HG02885 (cell line): ENCODE measurements at regions not wholly inside any gene's neighbourhood (a gene's known extent, or its start where the extent isn't known, plus 50 kb on each side); places are given as distances from the start of the nearest gene placed in this dataset.
"Not testable (repeated sequence)": the region's sequence is repeated elsewhere in the genome, so short reads cannot be mapped to it uniquely, and the experiment has no call there.

Experiments used
- ATAC-seq: cut with Tn5 transposase; IDR thresholded peaks from one replicate; pipeline ENCODE4 v1.9.1; 2021; ENCODE audit warnings: mild to moderate bottlenecking; ENCODE audit not compliant: unreplicated experiment, poor library complexity

GRCh38 chr10:15921423-15921945, 61.2 kb upstream of the MINDY3 start:
- ATAC-seq: not testable (repeated sequence)

GRCh38 chr10:15931376-15931775, 71.1 kb upstream of the MINDY3 start:
- ATAC-seq: no peak

GRCh38 chr10:15939543-15939942, 79.2 kb upstream of the MINDY3 start:
- ATAC-seq: not testable (repeated sequence)

- ATAC-seq: no peak
Measured at GRCh38 chr10:15943426-15943825, 83.1 kb upstream of the MINDY3 start.

GRCh38 chr10:15954188-15954587, 93.9 kb upstream of the MINDY3 start:
- no peak for ATAC-seq

GRCh38 chr10:15960277-15960676, 100.0 kb upstream of the MINDY3 start:
- no peak for ATAC-seq

GRCh38 chr10:15972736-15973135, 112.4 kb upstream of the MINDY3 start:
- not testable (repeated sequence) for ATAC-seq

- ATAC-seq: no peak
Measured at GRCh38 chr10:15985690-15986089, 125.4 kb upstream of the MINDY3 start.

- ATAC-seq: no peak
Measured at GRCh38 chr10:15990535-15991129, 130.3 kb upstream of the MINDY3 start.

- no peak for ATAC-seq
Measured at GRCh38 chr10:15997313-15997712, 137.0 kb upstream of the MINDY3 start.

GRCh38 chr10:16001581-16001980, 141.3 kb upstream of the MINDY3 start:
- no peak for ATAC-seq

- no peak for ATAC-seq
Measured at GRCh38 chr10:16009785-16010184, 149.5 kb upstream of the MINDY3 start.

GRCh38 chr10:16011548-16011947, 151.2 kb upstream of the MINDY3 start:
- no peak for ATAC-seq

- ATAC-seq: no peak
Measured at GRCh38 chr10:16014469-16014868, 154.2 kb upstream of the MINDY3 start.

- no peak for ATAC-seq
Measured at GRCh38 chr10:16016688-16017087, 156.4 kb upstream of the MINDY3 start.

GRCh38 chr10:16020836-16021235, 160.5 kb upstream of the MINDY3 start:
- no peak for ATAC-seq

- ATAC-seq: not testable (repeated sequence)
Measured at GRCh38 chr10:16026832-16027231, 166.5 kb upstream of the MINDY3 start.

GRCh38 chr10:16030562-16030961, 170.3 kb upstream of the MINDY3 start:
- no peak for ATAC-seq

GRCh38 chr10:16049050-16049449, 188.7 kb upstream of the MINDY3 start:
- no peak for ATAC-seq

- ATAC-seq: no peak
Measured at GRCh38 chr10:16049782-16050181, 189.5 kb upstream of the MINDY3 start.

- ATAC-seq: no peak
Measured at GRCh38 chr10:16063350-16063749, 203.0 kb upstream of the MINDY3 start.

GRCh38 chr10:16083551-16083950, 223.2 kb upstream of the MINDY3 start:
- ATAC-seq: not testable (repeated sequence)
